IMR-90 (cell line): ENCODE measurements at regions not wholly inside any gene's neighbourhood (a gene's known extent, or its start where the extent isn't known, plus 50 kb on each side); places are given as distances from the start of the nearest gene placed in this dataset.

Source experiments
- ATAC-seq: fragments of 200-7000 bp; cut with Tn5 transposase; 2 replicates; pipeline ENCODE4 v1.9.1; 2020; ENCODE audit warnings: low read depth, mild to moderate bottlenecking, moderate library complexity
- BruUV-seq: library from RNA; stranded (reverse); fragments of 400-500 nt; replicated peaks from 2 replicates; lab custom pipeline; 2021; lab: Mats Ljungman, UMichigan
- CTCF ChIA-PET: fragments of 300-600 bp; formaldehyde crosslinking; extraction: SDS; loops from one replicate; lab custom pipeline; 2021; ENCODE audit warnings: antibody characterized with exemption; lab: Yijun Ruan, JAX
- POLR2A ChIA-PET: fragments of 300-600 bp; sonication (Branson Sonifier 250); formaldehyde crosslinking; loops from one replicate; lab custom pipeline; 2022; ENCODE audit warnings: antibody characterized with exemption; ENCODE audit not compliant: unreplicated experiment; lab: Charles Lee
- DNase-seq: peaks from one replicate; pipeline ENCODE4 v3.0.0; 2013
- H2AFZ ChIP-seq: replicated peaks from 2 replicates; pipeline ENCODE3; 2013; ENCODE audit warnings: low read length, mild to moderate bottlenecking; ENCODE audit not compliant: poor library complexity
- H2AK5ac ChIP-seq: 2 replicates; pipeline ENCODE4 v1.6.1; 2013; ENCODE audit warnings: low read depth, low read length, inconsistent platforms
- H2AK9ac ChIP-seq: replicated peaks from 2 replicates; pipeline ENCODE3; 2013; ENCODE audit warnings: mild to moderate bottlenecking, low read depth, low read length, moderate library complexity; ENCODE audit not compliant: poor library complexity
- H2BK120ac ChIP-seq: 2 replicates; pipeline ENCODE4 v1.6.1; 2013; ENCODE audit warnings: low read depth, low read length, inconsistent platforms
- H2BK15ac ChIP-seq: 3 replicates; pipeline ENCODE4 v1.6.1; 2013; ENCODE audit warnings: low read depth, low read length, inconsistent platforms
- H2BK20ac ChIP-seq: 2 replicates; pipeline ENCODE4 v1.6.1; 2013; ENCODE audit warnings: low read depth, mild to moderate bottlenecking, inconsistent platforms, low read length, moderate library complexity
- H2BK5ac ChIP-seq: 2 replicates; pipeline ENCODE4 v1.6.1; 2013; ENCODE audit warnings: mild to moderate bottlenecking, low read depth, low read length, inconsistent platforms; ENCODE audit not compliant: poor library complexity, severe bottlenecking
- H3K14ac ChIP-seq: replicated peaks from 2 replicates; pipeline ENCODE4 v1.6.1; 2013; ENCODE audit warnings: low read depth, low read length, inconsistent platforms
- H3K18ac ChIP-seq: 2 replicates; pipeline ENCODE4 v1.6.1; 2013; ENCODE audit warnings: low read depth, low read length, control low read depth
- H3K23ac ChIP-seq: 2 replicates; pipeline ENCODE4 v1.6.1; 2013; ENCODE audit warnings: low read depth, low read length, inconsistent platforms
- H3K27ac ChIP-seq: 2 replicates; pipeline ENCODE4 v1.5.1; 2013; ENCODE audit warnings: mild to moderate bottlenecking, control low read depth, low read length; ENCODE audit not compliant: insufficient read depth
- H3K27me3 ChIP-seq: 2 replicates; pipeline ENCODE4 v1.6.1; 2013; ENCODE audit warnings: low read length; ENCODE audit not compliant: control insufficient read depth, insufficient read depth
- H3K36me3 ChIP-seq: 2 replicates; pipeline ENCODE4 v1.6.1; 2013; ENCODE audit warnings: low read length, mixed read lengths; ENCODE audit not compliant: control insufficient read depth, insufficient read depth
- H3K4ac ChIP-seq: 2 replicates; pipeline ENCODE4 v1.6.1; 2013; ENCODE audit warnings: low read depth, low read length, inconsistent platforms
- H3K4me1 ChIP-seq: 2 replicates; pipeline ENCODE4 v1.6.1; 2013; ENCODE audit warnings: low read length, mixed read lengths; ENCODE audit not compliant: control insufficient read depth, insufficient read depth
- H3K4me2 ChIP-seq: 2 replicates; pipeline ENCODE4 v1.6.1; 2013; ENCODE audit warnings: low read depth, mild to moderate bottlenecking, control low read depth, low read length, moderate library complexity
- H3K4me3 ChIP-seq: 2 replicates; pipeline ENCODE4 v1.5.1; 2013; ENCODE audit warnings: low read depth, mild to moderate bottlenecking, control low read depth, low read length, moderate library complexity; ENCODE audit not compliant: insufficient read depth
- H3K56ac ChIP-seq: 2 replicates; pipeline ENCODE4 v1.6.1; 2013; ENCODE audit warnings: low read length, inconsistent platforms; ENCODE audit not compliant: insufficient read depth; ENCODE audit errors: extremely low read depth
- H3K79me1 ChIP-seq, 2 experiments: 2 replicates each; pipeline ENCODE4 v1.6.1; 2013; ENCODE audit warnings: low read length in 2 of 2, inconsistent platforms in 1 of 2, low read depth in 1 of 2
- H3K9ac ChIP-seq: 2 replicates; pipeline ENCODE4 v1.6.1; 2013; ENCODE audit warnings: low read depth, low read length, control low read depth
- H3K9me1 ChIP-seq: 2 replicates; pipeline ENCODE4 v1.6.1; 2013; ENCODE audit warnings: low read length, inconsistent platforms; ENCODE audit not compliant: insufficient read depth
- H3K9me3 ChIP-seq: 2 replicates; pipeline ENCODE4 v1.6.1; 2013; ENCODE audit warnings: low read length; ENCODE audit not compliant: control insufficient read depth, insufficient read depth
- H4K20me1 ChIP-seq: 2 replicates; pipeline ENCODE4 v1.6.1; 2013; ENCODE audit warnings: low read length, inconsistent platforms; ENCODE audit not compliant: insufficient read depth
- H4K5ac ChIP-seq: 2 replicates; pipeline ENCODE4 v1.6.1; 2013; ENCODE audit warnings: mild to moderate bottlenecking, low read depth, low read length, control low read depth
- H4K8ac ChIP-seq, 2 experiments: 2 replicates each; pipeline ENCODE4 v1.6.1; 2013; ENCODE audit warnings: low read depth in 2 of 2, low read length in 2 of 2, control low read depth in 1 of 2, inconsistent platforms in 1 of 2
- H4K91ac ChIP-seq: 2 replicates; pipeline ENCODE4 v1.6.1; 2013; ENCODE audit warnings: low read depth, low read length, inconsistent platforms; ENCODE audit not compliant: insufficient read depth
- BHLHE40 ChIP-seq: fragments of 150-350 bp; IDR thresholded peaks from 2 replicates; pipeline ENCODE4 v1.6.1; 2016; ENCODE audit warnings: mild to moderate bottlenecking, low read depth, low read length
- CEBPB ChIP-seq: IDR thresholded peaks from 2 replicates; pipeline ENCODE4 v1.6.1; 2012; ENCODE audit warnings: low read depth, low read length, improper control_type of control experiment
- CHD1 ChIP-seq: IDR thresholded peaks from 2 replicates; pipeline ENCODE4 v1.6.1; 2012; ENCODE audit warnings: low read depth, low read length, improper control_type of control experiment
- FOS ChIP-seq: fragments of 150-350 bp; IDR thresholded peaks from 2 replicates; pipeline ENCODE4 v1.6.1; 2016; ENCODE audit warnings: low read depth, low read length
- WGBS, 2 experiments: methylation state at CpG; one replicate each; pipeline versions ENCODE4 v1.1.5 to v1.1.7; 2013; ENCODE audit warnings: missing lambda C conversion rate in 2 of 2; ENCODE audit not compliant: insufficient read length in 1 of 2; ENCODE audit errors: extremely low coverage in 2 of 2; 5-methylcytosine and 5-hydroxymethylcytosine counted together
- dilution Hi-C: fragments of 300-500 bp; cut with HindIII; formaldehyde crosslinking; loops from one replicate; pipeline ENCODE4 v1.14.3; 2018; ENCODE audit warnings: low sequenced_read_pairs; ENCODE audit not compliant: unreplicated experiment
- in situ Hi-C: fragments of 300-500 bp; cut with MboI; formaldehyde crosslinking; loops from 3 replicates; pipeline ENCODE4 v1.14.3; 2019; ENCODE audit warnings: low sequenced_read_pairs, inconsistent platforms, mixed read lengths
- intact Hi-C: fragments of 100-400 bp; cut with micrococcal nuclease; formaldehyde crosslinking; loops from 2 replicates; pipeline ENCODE4 v1.10.0; 2022
- TF ChIP-seq, protein P1 (sequence below): fragments of 150-350 bp; IDR thresholded peaks from 2 replicates; pipeline ENCODE4 v1.6.1; 2017; ENCODE audit warnings: mild to moderate bottlenecking, antibody characterized with exemption, low read length, low read depth

- Histone ChIP-seq H3K4me2 (peak overlapping the region; percentile 0; the same call in 1 of the 2 replicates), H4K91ac (peak overlapping the region; percentile 74), H2AFZ (peak overlapping the region; percentile 79), H2BK120ac (peak overlapping the region; percentile 90), H4K8ac (peak overlapping the region; percentile 40 to 72; a peak in 3 of 4 replicates), H3K18ac (peak overlapping the region; percentile 51; the same call in 1 of the 2 replicates), H3K9me3 (no peaks in the 10 kb centered on the region), H2BK20ac (peak overlapping the region; percentile 84), H3K27ac (no peak overlapping the region), H3K79me1 (no peaks in the 10 kb centered on the region; a peak in 1 of 4 replicates), H3K36me3 (no peaks in the 10 kb centered on the region), H4K5ac (peak overlapping the region; percentile 40; the same call in 1 of the 2 replicates), H3K23ac (peak overlapping the region; percentile 26; the same call in 1 of the 2 replicates), H3K9me1 (peaks cover 3% of the 10 kb centered on the region), H3K56ac (peak overlapping the region; percentile 74), H3K4me1 (peaks cover 28% of the 10 kb centered on the region), H2AK9ac (peak overlapping the region; percentile 19), H3K27me3 (no peaks in the 10 kb centered on the region), H4K20me1 (no peaks in the 10 kb centered on the region), H2AK5ac (peak overlapping the region; percentile 88), H3K9ac (no peak overlapping the region), H2BK15ac (peak overlapping the region; percentile 79), H2BK5ac (peak overlapping the region; percentile 55), H3K14ac (peak overlapping the region; percentile 77), H3K4ac (peak overlapping the region; percentile 88), H3K4me3 (no peak overlapping the region)
- intact Hi-C loops: no loop called here
- CTCF ChIA-PET: no interaction called here
- TF ChIP-seq CEBPB (no peak), CHD1 (no peak), FOS (peak; percentile 62), BHLHE40 (no peak)
- TF ChIP-seq, protein P1, sequence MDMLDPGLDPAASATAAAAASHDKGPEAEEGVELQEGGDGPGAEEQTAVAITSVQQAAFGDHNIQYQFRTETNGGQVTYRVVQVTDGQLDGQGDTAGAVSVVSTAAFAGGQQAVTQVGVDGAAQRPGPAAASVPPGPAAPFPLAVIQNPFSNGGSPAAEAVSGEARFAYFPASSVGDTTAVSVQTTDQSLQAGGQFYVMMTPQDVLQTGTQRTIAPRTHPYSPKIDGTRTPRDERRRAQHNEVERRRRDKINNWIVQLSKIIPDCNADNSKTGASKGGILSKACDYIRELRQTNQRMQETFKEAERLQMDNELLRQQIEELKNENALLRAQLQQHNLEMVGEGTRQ: no peak
- in situ Hi-C loops: no loop called here
- ATAC-seq (peak; percentile 29; the same call in 1 of the 2 replicates), DNase-seq (peak; percentile 85)
- no TSS peak for BruUV-seq
- dilution Hi-C loops: no loop called here
- 33% methylated on average over 3 of the region's 8 CpGs; no CpG with 5 or more reads in 1 of the 2 experiments for WGBS, 2 experiments
- POLR2A ChIA-PET: no interaction called here
Measured at GRCh38 chr6:113361014-113361645, 496.0 kb upstream of the MARCKS start.
